Loucy (cell line): ENCODE measurements at regions not wholly inside any gene's neighbourhood (a gene's known extent, or its start where the extent isn't known, plus 50 kb on each side); places are given as distances from the start of the nearest gene placed in this dataset.

ENCODE experiments used
- EZH2phosphoT487 ChIP-seq: fragments of 200-600 bp; IDR thresholded peaks from 2 replicates; pipeline ENCODE4 v1.6.1; 2018; ENCODE audit warnings: antibody characterized with exemption, mild to moderate bottlenecking, moderate library complexity, borderline replicate concordance
- TF ChIP-seq, protein P1 (sequence below): fragments of 200-600 bp; sonication (generic); conservative IDR thresholded peaks from 2 replicates; pipeline ENCODE4 v1.5.1; 2014; ENCODE audit warnings: mild to moderate bottlenecking, antibody characterized with exemption, low read length

DNA sequence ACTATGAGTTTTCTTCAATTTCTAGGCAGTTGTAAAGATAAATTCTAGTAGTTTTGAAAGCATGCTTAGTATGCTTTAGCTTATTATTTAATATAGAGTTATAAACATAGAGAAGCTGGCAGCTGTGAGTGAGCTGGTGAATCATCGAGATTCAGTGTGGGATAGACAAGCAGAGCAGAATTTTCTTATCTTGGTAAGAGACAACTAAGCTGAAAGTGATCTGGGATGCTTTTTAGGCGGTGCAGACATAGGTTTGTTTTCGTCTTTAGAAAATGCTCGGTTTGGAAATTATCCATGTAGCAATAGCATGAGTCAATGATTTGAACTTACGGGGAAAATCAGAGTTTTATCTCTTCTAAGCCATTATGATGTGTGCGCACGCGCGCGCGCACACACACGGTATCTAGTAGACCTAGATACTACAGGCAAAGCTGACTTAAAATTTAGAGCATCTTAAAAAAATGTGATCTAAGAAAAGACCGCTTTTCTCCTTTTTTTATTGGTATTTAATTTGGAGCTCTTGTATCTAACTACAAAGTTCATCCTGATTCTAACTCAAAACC is 128.3 kb upstream of the MAP3K7 start:
- TF ChIP-seq, protein P1, sequence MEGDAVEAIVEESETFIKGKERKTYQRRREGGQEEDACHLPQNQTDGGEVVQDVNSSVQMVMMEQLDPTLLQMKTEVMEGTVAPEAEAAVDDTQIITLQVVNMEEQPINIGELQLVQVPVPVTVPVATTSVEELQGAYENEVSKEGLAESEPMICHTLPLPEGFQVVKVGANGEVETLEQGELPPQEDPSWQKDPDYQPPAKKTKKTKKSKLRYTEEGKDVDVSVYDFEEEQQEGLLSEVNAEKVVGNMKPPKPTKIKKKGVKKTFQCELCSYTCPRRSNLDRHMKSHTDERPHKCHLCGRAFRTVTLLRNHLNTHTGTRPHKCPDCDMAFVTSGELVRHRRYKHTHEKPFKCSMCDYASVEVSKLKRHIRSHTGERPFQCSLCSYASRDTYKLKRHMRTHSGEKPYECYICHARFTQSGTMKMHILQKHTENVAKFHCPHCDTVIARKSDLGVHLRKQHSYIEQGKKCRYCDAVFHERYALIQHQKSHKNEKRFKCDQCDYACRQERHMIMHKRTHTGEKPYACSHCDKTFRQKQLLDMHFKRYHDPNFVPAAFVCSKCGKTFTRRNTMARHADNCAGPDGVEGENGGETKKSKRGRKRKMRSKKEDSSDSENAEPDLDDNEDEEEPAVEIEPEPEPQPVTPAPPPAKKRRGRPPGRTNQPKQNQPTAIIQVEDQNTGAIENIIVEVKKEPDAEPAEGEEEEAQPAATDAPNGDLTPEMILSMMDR = no peak
- no peak for TF ChIP-seq EZH2phosphoT487
